ENCODE measurements at regions not wholly inside any gene's neighbourhood (a gene's known extent, or its start where the extent isn't known, plus 50 kb on each side); places are given as distances from the start of the nearest gene placed in this dataset.

DNA sequence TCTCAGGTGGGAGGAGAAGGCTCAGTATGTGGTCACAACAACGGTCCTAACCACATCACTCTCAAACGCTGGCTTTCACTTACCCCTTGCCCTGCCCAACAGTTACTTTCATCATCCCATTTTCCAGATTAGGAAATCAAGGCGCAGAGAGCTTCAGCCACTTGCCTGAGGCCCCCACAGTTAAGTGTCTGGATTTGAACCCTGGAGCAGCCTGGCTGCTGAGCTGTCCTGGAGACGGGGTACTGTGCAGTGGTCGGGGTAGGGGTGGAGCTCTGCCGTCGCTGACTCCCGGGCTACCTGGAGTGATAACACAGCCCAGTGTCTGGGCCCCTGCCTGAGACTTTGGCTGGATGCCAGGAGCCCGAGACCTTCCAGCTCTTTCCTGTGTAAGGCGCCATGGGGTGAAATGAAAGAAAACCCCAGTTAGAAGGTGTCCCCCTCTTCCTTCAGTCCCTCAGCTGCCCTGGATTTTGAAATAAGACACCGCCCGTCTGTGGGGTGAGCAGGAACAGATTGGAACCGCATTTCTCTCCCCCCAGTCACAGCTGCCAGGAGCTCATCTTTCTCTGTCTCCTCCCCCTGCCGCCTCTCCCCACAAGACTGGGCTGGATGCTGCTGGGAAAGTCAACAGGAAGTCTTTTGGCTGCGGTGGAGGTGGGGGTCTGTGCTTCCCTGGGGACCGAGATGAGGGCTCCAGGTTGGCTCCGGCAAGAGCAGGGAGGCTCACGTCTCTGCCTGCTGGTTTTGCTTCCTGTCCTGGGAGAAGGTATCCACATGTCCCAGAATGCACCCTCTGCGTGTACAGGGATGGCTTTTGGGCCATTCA is 280.2 kb downstream of the SEC14L1 start:
- peak overlapping the region; percentile 78 for H3K27ac Mint-ChIP-seq
- peaks cover 37% of the 10 kb centered on the region for H3K4me1 Mint-ChIP-seq (ENCODE audit: low read depth)
- H3K9me3 Mint-ChIP-seq: no peaks in the 10 kb centered on the region
- peak overlapping the region; percentile 40 for H3K4me3 Mint-ChIP-seq (ENCODE audit: low read depth)
- intact Hi-C loops (cut with micrococcal nuclease): no loop called here
- H3K36me3 Mint-ChIP-seq (ENCODE audit: low read depth): peaks cover 8% of the 10 kb centered on the region
- no peaks in the 10 kb centered on the region for H3K27me3 Mint-ChIP-seq (ENCODE audit: low read depth)
- no peak for DNase-seq (ENCODE audit: low spot score)

DNA sequence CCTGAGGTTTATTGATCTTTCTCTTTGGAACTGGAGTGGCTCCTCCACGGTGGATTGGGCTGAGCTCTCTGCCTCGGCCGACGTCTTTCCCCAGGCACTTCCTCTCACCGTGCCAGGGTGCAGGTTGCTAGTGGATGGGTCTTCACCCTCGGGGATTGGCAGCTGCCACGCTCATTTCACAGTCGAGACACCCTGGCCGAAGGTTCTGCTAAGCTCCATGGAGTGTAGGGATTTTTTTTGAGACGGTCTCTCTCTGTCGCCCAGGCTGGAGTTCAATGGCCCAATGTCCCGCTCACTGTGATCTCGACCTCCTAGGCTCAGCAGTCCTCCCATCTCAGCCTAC is 280.8 kb downstream of the SEC14L1 start:
- peak overlapping the region; percentile 78 for H3K27ac Mint-ChIP-seq
- H3K4me3 Mint-ChIP-seq (ENCODE audit: low read depth): peak overlapping the region; percentile 40
- H3K4me1 Mint-ChIP-seq (ENCODE audit: low read depth): peaks cover 37% of the 10 kb centered on the region
- intact Hi-C loops (cut with micrococcal nuclease): no loop called here
- no peaks in the 10 kb centered on the region for H3K27me3 Mint-ChIP-seq (ENCODE audit: low read depth)
- peaks cover 10% of the 10 kb centered on the region for H3K36me3 Mint-ChIP-seq (ENCODE audit: low read depth)
- H3K9me3 Mint-ChIP-seq: no peaks in the 10 kb centered on the region
- no peak for DNase-seq (ENCODE audit: low spot score)

DNA sequence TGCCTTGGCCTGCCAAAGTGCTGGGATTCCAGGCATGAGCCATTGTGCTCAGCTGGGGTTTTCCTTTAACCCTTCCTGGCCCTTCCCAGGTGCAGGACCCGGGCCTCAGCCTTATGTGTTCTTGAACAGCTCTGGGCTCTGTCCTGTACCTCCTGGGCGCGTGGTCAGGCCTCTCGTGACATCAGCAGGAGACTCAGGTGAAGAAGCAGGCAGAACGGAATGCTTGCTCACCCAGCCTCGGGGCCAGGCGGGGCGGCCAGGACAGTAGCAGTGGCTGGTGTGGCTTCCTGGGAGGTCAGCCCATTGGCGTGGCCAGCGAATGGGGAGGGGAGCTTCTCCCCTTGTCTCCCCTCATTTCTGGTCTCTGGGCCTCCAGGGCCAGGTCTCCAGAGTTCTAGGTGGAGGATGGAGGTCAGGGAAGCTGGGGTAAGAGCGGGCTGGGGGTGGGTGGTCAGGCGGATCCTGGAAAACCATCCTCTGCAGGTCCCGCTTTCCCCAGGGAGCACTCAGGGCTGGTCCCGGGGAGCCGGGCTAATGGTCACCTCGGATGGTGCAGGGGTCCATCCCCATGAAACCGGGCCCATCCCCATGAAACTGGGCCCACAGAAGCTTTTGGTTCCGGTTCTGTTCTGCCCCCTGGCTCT is 281.5 kb downstream of the SEC14L1 start:
- Mint-ChIP-seq H3K27ac (peak overlapping the region; percentile 33), H3K36me3 (ENCODE audit: low read depth) (peaks cover 16% of the 10 kb centered on the region), H3K9me3 (no peaks in the 10 kb centered on the region), H3K4me1 (ENCODE audit: low read depth) (peaks cover 43% of the 10 kb centered on the region), H3K27me3 (ENCODE audit: low read depth) (no peaks in the 10 kb centered on the region), H3K4me3 (ENCODE audit: low read depth) (no peak overlapping the region)
- DNase-seq (ENCODE audit: low spot score): no peak
- intact Hi-C loops (cut with micrococcal nuclease): no loop called here

DNA sequence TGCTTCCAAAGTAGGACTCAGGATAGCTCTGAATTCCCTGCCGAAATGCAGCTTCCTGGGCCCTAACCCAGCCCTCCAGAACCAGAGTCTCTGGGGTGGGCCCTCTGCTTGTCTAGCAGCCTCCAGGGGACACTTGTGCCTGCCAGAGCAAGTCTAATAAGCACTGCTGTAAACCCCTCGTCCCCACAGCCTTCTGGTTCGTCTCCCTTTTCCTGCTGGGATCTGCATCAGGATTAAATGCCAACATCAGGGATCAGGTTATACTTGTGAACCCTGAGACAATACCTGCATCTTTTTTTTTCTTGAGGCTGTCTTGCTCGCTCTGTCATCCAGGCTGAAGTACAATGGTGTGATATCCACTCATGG is 282.0 kb downstream of the SEC14L1 start:
- H3K27me3 Mint-ChIP-seq (ENCODE audit: low read depth): no peaks in the 10 kb centered on the region
- DNase-seq (ENCODE audit: low spot score): no peak
- H3K4me3 Mint-ChIP-seq (ENCODE audit: low read depth): no peak overlapping the region
- peak overlapping the region; percentile 33 for H3K27ac Mint-ChIP-seq
- H3K9me3 Mint-ChIP-seq: no peaks in the 10 kb centered on the region
- H3K36me3 Mint-ChIP-seq (ENCODE audit: low read depth): peaks cover 19% of the 10 kb centered on the region
- intact Hi-C loops (cut with micrococcal nuclease): no loop called here
- H3K4me1 Mint-ChIP-seq (ENCODE audit: low read depth): peaks cover 43% of the 10 kb centered on the region

DNA sequence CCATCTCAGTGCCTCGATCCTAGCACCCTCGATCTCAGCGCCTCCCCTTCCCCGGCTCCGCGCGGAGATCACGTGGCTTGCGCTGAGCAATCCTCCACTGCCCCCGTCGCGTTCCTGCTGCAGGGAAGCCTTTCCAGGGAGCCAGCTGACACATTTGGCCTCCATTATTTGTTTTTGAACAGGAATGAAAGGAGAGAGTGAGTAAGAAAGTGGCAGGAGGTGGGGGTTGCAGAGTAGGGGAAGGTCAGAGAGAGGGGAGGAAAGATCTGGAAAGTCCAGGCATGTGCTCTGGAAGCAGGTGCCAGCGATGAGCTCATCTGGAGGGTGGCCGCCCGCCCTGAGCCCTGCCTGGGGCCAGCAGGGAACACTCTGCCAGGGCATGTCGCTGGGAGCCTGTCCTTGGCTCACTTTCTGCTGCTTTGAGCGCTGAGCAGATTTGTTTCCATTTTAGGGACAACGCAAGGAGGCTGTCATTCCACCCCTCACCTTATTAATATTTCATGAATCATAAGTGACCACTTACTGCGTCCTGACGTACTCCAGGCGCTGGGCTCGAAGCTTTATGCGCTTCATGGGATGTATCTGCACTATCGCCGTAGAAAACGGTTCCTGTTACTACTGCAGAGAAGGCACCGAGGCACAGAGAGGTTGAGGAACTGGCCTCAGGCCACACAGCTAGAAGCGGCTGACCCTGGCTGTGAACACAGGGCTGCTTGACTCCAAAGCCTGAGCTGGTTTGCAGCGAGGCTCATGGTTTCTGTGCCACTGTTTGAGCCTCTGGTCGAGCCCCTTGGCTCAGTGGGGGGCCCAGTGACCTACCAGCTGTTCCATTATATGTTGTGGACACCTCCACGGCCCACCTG is 283.1 kb downstream of the SEC14L1 start:
- Mint-ChIP-seq H3K27me3 (ENCODE audit: low read depth) (no peaks in the 10 kb centered on the region), H3K27ac (peak overlapping the region; percentile 22), H3K4me3 (ENCODE audit: low read depth) (no peak overlapping the region), H3K9me3 (no peaks in the 10 kb centered on the region), H3K36me3 (ENCODE audit: low read depth) (peaks cover 19% of the 10 kb centered on the region), H3K4me1 (ENCODE audit: low read depth) (peaks cover 50% of the 10 kb centered on the region)
- intact Hi-C loops (cut with micrococcal nuclease): no loop called here
- no peak for DNase-seq (ENCODE audit: low spot score)

DNA sequence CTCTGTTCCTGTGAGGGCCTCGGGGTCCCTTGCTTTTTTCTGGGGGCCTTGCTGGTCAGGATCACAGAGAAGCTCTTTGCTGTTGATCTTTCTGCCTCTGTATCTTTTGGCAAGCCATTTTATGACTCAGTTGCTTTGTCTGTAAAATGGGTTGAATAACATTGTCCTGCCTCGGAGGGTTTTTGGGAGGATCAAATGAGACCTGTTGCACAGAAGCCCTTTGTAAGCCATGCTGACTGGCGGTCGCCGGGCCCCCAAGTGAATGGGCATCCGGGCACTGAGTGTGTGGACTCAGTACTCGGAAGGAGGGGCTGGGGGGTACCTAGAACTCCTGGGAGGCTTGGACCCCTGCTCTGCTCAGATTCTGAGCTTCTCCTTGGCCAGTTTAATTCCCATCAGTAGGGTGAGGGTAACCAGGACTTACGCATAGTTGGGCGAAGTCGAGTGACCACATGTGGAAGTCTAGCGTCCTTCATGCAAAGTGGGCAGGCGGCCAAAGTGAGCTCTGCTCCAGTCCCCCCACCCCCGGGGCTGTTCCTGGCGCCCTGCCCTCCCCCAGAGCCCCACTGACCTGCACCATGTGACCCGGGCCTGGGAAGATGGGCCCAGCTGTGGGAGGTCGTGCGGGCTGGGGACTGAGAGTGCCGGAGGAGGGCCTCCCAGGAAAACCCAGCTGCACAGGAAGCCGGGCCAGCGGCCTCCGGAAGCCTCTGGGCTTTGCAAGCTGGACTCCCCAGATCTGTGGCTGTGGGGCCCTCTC is 284.0 kb downstream of the SEC14L1 start:
- no peaks in the 10 kb centered on the region for H3K9me3 Mint-ChIP-seq
- H3K4me3 Mint-ChIP-seq (ENCODE audit: low read depth): no peak overlapping the region
- no peak for DNase-seq (ENCODE audit: low spot score)
- H3K27me3 Mint-ChIP-seq (ENCODE audit: low read depth): no peaks in the 10 kb centered on the region
- peaks cover 56% of the 10 kb centered on the region for H3K4me1 Mint-ChIP-seq (ENCODE audit: low read depth)
- intact Hi-C loops (cut with micrococcal nuclease): no loop called here
- peaks cover 24% of the 10 kb centered on the region for H3K36me3 Mint-ChIP-seq (ENCODE audit: low read depth)
- no peak overlapping the region for H3K27ac Mint-ChIP-seq

DNA sequence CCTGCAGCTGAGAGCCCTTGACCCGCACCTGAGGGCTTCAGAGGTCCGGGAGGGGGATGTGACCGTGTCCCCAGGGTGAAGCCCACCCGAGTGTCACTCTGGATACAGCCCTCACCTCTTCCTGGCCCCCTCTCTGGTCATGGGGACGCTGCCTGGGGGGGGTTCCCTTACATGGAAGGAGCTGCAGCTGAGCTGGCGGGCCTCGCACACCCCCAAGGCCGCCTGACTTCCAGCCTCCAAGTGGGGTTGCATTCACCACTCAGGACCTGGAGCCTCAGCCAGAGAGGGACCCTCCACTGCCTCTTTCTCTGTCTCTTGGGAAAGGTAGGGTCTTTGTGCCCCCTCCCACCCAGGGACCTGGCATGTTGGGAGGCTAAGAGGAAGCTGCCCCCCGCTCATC is 284.6 kb downstream of the SEC14L1 start:
- Mint-ChIP-seq H3K9me3 (no peaks in the 10 kb centered on the region), H3K27ac (no peak overlapping the region), H3K27me3 (ENCODE audit: low read depth) (no peaks in the 10 kb centered on the region), H3K36me3 (ENCODE audit: low read depth) (peaks cover 24% of the 10 kb centered on the region), H3K4me1 (ENCODE audit: low read depth) (peaks cover 55% of the 10 kb centered on the region), H3K4me3 (ENCODE audit: low read depth) (no peak overlapping the region)
- intact Hi-C loops (cut with micrococcal nuclease): no loop called here
- DNase-seq (ENCODE audit: low spot score): no peak

DNA sequence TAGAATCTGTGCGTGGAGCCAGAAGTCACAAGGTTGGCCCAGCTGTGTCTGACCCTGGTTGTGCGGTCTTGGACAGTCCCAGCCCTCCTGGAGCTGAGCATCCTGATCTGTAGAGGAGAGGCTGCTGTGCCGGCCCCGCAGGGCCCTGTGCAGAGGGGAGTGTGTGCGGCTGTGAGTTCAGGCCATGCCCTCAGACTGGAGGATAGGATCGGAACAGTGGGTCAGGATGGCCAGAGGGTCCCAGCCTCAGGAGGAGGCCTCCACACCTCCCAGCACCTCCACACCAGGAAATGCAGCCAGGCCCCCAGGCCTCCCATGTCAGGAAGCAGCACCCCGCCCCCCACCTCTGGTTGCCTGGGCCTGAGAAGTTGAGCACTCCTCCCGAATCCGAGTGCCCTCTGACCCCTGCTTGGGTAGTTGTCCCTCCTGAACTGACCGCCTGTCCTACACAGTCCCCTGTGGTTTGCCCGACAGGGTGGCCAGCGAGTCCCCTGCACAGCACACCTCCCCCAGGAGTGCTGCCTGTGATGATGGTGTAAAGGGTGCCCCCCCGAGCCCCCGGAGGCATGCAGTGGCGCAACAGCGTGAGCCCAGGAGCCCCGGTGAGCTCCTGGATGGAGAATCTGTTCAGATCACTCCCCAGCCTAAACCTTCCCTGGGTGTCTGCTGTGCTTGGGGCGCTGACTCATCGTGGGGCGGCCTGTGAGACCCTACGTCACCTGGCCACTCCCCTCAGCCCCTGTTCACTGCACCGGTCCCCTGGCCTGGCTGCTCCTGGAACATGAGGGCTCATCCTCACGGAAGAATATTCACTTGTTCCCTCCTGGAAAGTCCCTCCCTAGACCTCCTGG is 285.2 kb downstream of the SEC14L1 start:
- Mint-ChIP-seq H3K4me3 (ENCODE audit: low read depth) (no peak overlapping the region), H3K4me1 (ENCODE audit: low read depth) (peaks cover 49% of the 10 kb centered on the region), H3K27me3 (ENCODE audit: low read depth) (no peaks in the 10 kb centered on the region), H3K36me3 (ENCODE audit: low read depth) (peaks cover 23% of the 10 kb centered on the region), H3K9me3 (no peaks in the 10 kb centered on the region), H3K27ac (no peak overlapping the region)
- DNase-seq (ENCODE audit: low spot score): no peak
- intact Hi-C loops (cut with micrococcal nuclease): no loop called here

DNA sequence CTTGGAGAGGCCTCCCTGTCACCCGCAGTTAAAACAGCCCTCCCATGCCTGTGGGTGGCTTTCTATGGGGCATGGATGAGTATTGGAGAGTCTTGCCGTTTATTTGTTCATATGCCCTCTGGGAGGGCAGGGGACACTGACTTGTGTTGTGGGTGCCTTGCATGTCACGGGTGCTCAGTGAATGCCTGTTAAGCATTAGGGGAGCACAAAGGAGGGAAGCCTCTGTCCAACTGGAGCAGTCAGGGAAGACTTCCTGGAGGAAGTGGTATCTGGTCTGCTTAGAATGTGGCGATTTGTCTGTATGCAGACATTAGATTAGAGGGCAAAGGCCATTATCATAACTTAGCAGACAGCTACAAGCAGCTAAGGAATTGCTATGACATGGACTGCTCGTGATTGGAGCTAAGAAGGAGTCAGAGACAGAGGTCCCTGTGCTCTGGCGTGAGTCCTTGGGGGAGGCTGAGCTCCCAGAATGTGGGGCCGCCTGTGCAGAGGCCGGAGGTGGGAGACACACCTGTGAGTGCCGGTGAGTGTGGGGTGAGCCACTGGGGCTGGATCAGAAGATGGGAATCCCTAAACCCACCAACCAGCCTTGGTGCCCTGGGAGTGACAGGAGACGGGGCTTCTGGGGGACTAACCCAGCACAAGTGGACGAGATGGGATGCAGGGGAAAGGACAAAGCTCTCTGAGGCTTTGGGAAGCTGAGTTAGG is 286.1 kb downstream of the SEC14L1 start:
- peaks cover 43% of the 10 kb centered on the region for H3K4me1 Mint-ChIP-seq (ENCODE audit: low read depth)

DNA sequence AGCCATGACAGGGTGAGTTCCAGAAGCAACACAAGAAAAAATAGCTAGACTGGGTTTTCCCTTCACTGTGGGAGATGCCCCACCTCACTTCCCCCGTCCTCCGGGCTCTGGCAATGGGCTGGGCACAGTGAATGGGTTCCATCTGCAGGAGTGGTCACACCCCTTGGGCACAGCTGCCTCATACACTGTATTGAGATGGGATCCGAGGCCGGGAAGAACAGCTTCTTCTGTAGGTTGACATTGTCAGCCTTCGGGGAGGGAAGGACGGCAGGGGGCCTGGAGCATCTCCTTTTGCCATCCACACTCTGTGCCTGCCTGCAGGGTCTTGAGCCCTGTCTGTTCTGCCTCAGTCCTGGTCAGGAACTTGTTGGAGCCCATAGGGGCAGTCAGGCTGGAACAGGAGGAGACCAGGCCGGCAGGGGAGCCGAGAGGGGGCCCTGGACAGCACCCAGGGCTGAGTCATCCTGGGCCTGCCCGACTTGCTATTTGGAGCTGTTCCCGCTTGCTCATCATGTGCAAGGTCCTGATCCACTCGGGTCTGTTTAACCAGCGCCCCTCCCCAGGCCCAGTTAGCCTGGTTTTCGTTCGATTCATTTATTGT is 286.7 kb downstream of the SEC14L1 start:
- Mint-ChIP-seq H3K27me3 (ENCODE audit: low read depth) (no peaks in the 10 kb centered on the region), H3K9me3 (no peaks in the 10 kb centered on the region), H3K4me3 (ENCODE audit: low read depth) (no peak overlapping the region), H3K4me1 (ENCODE audit: low read depth) (peaks cover 50% of the 10 kb centered on the region), H3K27ac (no peak overlapping the region), H3K36me3 (ENCODE audit: low read depth) (peaks cover 19% of the 10 kb centered on the region)
- intact Hi-C loops (cut with micrococcal nuclease): no loop called here
- DNase-seq (ENCODE audit: low spot score): no peak

More for the DNA sequence above, 286.1 kb downstream of the SEC14L1 start:
- Mint-ChIP-seq H3K9me3 (no peaks in the 10 kb centered on the region), H3K36me3 (ENCODE audit: low read depth) (peaks cover 16% of the 10 kb centered on the region), H3K27ac (peak overlapping the region; percentile 63), H3K27me3 (ENCODE audit: low read depth) (no peaks in the 10 kb centered on the region), H3K4me3 (ENCODE audit: low read depth) (no peak overlapping the region)
- intact Hi-C loops (cut with micrococcal nuclease): no loop called here
- no peak for DNase-seq (ENCODE audit: low spot score)

DNA sequence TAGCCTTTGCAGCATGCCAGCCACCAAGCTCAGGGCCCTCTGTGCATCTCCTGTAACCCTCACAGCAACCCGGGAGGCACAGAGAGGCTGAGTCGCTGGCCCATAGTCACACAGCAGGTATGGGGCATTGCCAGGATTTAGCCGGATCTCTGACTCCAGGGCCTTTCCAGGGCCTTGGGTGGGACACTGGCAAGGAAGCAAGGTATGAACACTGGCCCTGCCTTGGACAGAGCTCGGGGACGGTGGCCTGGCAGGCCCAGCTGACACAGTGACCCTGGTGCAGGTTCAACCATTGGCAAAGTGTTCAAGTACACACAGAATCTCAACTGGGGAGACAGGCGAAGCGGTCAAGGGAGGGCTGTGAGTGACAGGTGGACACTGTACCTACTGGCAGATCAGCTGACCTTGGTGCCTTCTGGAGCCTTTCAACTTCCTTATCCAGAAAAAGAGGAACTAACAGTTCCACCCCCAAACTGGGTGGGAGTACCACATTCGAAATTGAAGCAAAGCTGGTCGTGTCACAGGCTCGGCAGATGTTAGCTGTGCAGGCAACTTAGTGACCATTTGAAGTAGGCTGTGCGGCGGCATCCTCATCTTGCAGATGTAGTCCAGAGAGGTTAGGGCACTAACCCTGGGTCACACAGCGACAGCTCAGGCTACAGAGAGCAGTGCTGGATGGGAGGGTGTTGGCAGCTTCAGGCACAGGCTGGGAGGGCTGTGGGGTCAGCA is 287.4 kb downstream of the SEC14L1 start:
- H3K4me1 Mint-ChIP-seq (ENCODE audit: low read depth): peaks cover 52% of the 10 kb centered on the region
- no peak for DNase-seq (ENCODE audit: low spot score)
- peaks cover 19% of the 10 kb centered on the region for H3K36me3 Mint-ChIP-seq (ENCODE audit: low read depth)
- no peak overlapping the region for H3K27ac Mint-ChIP-seq
- intact Hi-C loops (cut with micrococcal nuclease): no loop called here
- H3K27me3 Mint-ChIP-seq (ENCODE audit: low read depth): no peaks in the 10 kb centered on the region
- H3K4me3 Mint-ChIP-seq (ENCODE audit: low read depth): no peak overlapping the region
- H3K9me3 Mint-ChIP-seq: no peaks in the 10 kb centered on the region

Data from activated T-helper 2 cell treated with anti-CD3 and anti-CD28 coated beads, Interferon-gamma antibody, Interleukin-2, Interleukin-4, amounts not matched to agents 10 μg/mL and 5 μg/mL and 100 μg/mL, durations not matched to agents 14 hours and 24 hours and 36 hours (primary cell).